SH-SY5Y (cell line): ENCODE measurements at regions not wholly inside any gene's neighbourhood (a gene's known extent, or its start where the extent isn't known, plus 50 kb on each side); places are given as distances from the start of the nearest gene placed in this dataset.

Experiments
- GATA2 ChIP-seq: IDR thresholded peaks from 2 replicates; pipeline ENCODE4 v1.6.1; 2011; ENCODE audit warnings: mild to moderate bottlenecking, low read depth, low read length
- GATA3 ChIP-seq: IDR thresholded peaks from 2 replicates; pipeline ENCODE4 v1.6.1; 2011; ENCODE audit warnings: low read depth, mild to moderate bottlenecking, low read length, moderate library complexity

DNA sequence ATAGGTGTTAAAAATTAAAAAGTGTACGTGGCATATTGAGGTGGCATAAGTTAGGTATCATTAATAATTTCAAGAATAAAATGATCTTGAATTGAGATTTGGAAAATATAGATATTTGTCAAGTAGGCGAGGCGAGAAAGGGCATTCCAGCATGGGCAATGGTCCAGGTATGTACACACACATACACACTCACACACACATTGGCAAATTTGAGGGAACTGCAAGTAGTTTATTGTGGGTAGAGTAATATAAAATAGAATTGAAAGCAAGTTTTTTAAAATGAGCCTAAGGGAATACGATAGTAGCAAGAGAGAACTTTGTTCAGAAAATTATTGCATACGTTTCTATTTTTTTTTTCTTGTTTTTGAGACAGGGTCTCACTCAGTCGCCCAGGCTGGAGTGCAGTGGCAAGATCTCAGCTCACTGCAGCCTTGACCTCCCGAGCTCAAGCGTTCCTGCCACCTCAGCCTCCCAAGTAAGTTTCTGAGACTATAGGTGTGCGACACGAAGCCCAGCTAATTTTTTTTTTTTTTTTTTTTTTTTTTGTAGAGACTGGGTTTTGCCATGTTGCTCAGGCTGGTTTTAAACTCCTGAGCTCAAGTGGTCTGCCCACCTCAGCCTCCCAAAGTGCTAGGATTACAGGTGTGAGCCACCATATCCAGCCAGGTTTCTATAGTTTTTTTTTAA lies 96.7 kb upstream of the SLC39A10 start:
- no peak for TF ChIP-seq GATA2
- TF ChIP-seq GATA3, result no peak

DNA sequence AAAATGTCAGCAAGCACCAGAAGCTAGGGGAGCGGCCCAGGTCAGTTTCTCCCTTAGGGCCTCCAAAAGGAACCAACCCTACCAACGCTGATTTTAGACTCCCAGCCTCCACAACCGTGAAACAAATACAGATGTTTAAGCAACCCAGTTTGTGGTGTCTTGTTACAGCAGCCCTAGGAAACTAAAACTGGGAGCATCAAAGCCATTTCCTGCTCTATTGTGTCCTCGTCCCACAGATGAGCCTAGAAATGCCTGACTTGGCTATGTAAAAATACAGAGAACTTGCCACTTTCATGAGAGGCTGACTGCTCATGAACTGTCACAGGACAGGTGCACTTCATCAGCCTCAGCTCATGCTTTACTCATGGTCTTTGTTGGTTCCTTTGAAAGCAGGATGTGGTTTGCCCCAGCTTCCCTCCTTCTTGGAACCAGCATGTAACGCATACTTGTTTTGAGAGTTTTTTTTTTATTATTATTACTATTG lies 97.6 kb upstream of the SLC39A10 start:
- TF ChIP-seq GATA3, result no peak
- no peak for TF ChIP-seq GATA2

DNA sequence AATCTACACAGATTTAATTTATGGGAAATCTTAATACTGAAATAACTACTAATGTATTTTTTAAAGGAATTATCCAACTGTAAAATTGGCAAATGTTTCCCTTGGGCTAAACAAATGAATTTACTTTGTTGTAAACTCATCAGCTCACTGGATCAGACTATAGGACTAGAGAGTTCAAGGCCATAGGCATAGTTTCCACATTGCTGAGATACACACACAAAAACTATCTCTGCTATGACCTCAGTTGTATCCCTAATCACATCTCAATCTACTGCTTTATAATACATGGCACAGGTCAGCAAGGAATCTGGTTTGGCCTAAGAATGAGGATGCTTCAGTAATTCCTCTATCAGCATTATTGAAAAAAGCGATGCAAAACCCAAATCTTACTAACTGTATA lies 101.1 kb upstream of the SLC39A10 start:
- TF ChIP-seq GATA3, result no peak
- no peak for TF ChIP-seq GATA2

DNA sequence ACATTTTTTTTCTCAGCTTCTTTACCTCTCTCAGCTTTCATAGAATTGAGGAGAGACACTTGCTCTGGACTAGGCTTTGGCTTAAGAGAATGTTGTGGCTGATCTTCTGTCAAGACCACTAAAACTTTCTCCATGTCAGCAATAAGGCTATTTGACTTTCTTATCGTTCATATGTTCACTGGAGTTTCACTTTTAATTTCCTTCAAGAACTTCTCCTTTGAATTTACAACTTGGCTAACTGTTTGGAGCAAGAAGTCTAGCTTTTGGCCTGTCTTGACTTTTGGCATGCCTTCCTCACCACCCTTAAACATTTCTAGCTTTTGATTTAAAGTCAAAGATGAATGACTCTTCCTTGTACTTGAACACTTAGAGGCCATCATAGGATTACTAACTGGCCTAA lies 104.4 kb upstream of the SLC39A10 start:
- TF ChIP-seq GATA2 (no peak), GATA3 (no peak)

DNA sequence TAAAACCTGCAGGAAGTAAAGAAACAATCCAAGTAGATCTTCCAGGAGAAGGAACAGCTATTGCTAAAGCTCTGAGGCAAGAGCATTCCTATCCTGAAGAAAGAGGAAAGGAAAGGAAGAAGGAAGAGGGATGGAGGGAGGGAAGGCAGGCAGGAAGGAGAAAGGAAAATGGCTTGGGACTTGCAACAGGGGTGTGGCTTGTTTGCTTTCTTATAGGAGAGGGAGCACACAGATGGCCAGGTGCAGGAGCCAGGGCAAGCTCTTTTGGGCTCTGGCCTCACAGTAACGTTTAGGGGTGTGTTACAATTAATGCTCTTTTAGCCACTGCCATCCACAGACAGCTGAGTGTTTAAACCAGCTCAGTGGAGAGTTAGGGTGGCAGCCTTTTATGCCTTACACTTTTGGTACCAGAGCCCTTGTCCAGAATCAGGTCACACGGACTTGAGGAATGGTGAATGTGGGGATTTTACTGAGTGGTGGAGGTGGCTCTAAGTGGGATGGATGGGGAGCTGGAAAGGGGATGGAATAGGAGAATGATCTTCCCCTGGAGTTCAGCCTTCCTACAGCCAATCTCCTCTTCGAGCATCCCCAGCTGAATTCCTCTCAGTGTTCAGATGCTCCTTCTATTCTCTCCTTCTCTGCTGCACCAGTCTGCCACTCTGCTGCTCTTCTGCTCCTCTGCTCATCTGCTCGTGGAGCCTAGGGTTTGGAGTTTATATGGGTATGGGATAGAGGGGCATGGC lies 108.7 kb upstream of the SLC39A10 start:
- TF ChIP-seq GATA3 (no peak), GATA2 (no peak)

DNA sequence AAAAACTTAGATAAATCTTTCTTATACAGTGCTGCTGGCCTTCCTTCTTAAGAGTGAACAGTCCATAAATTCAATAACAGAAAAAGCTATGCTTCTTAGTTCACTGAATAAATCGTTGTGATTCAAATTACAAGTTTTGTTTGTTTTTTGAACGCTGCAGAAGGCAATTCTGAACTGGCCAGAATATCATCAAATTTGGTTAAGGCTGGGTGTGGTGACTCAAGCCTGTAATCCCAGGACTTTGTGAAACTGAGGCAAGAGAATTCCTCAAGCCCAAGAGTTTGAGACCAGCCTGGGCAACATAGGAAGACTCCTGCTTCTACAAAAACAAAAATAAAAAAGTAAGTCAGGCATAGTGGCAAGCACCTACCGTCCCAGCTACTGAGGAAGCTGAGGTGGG lies 111.2 kb upstream of the SLC39A10 start:
- TF ChIP-seq GATA3, result no peak

DNA sequence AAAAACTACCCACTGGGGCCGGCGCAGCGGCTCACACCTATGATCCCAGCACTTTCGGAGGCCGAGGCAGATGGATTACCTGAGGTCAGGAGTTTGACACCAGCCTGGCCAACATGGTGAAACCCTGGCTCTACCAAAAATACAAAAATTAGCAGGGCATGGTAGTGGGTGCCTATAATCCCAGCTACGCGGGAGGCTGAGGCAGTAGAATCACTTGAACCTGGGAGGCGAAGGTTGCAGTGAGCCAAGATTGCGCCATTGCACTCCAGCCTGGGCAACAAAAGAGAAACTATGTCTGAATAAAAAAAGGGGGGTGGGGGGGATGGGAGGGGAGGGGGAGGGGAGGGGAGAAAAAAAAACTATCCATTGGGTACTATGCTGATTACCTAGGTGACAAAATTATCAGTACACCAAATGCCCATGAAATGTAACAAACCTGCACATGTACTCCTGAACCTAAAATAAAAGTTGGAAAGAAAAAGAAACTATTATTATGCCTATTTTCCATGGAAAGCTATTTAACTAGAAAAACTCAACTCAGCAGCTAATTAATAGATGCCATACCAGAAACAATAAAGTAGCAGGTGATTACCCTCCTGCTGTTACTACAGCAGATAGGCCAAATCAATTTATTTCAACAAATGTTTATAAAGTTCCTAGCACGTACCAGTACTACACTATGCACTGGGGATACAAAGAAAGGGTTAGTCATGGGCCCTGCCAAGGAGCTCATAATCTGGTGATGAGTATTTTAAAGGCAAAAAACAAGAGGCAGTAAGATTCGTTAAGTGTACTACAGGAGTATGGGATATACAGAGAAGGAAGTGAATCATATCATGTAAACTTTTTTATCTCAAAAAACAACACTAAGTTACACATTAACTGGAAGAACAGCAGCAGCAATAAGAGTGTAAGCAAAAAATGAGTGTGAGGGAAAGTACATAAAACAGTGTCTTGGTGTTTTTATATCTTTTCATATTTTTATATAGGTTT lies 112.8 kb upstream of the SLC39A10 start:
- TF ChIP-seq GATA3 (no peak), GATA2 (no peak)

DNA sequence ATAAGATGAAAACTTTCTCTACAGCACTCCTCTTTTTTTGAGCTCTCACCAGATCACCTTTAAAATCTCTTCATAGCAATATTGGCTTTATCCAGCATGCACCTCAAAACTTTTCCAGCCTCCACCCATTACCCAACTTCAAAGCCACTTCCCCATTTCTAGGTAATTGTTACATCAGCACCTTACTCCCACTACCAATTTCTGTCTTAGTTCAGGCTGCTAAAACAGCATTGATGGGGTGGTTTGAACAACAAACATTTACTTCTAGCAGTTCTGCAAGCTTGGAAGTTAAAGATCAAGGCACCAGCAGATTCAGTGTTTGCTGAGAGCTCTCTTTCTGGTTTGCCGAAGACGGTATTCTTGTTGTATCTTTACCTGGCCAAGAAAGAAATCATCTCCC lies 114.0 kb upstream of the SLC39A10 start:
- TF ChIP-seq GATA2 (no peak), GATA3 (no peak)

DNA sequence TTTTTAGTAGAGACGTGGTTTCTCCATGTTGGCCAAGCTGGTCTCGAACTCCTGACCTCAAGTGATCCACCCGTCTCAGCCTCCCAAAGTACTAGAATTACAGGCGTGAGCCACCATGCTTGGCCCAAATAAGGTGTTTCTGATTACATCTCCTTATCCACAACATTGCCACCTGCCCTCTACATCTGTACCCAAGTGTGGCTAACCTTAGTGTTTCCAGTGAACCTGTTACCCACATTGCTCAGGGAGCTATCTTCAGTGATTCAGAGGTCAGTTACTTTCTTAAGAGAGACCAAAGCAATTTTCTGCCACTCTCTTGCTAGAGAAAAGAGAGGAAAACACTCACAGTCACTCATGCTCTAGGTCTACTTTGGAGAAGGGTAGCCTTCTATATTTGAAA lies 115.0 kb upstream of the SLC39A10 start:
- TF ChIP-seq GATA3 (no peak), GATA2 (no peak)

DNA sequence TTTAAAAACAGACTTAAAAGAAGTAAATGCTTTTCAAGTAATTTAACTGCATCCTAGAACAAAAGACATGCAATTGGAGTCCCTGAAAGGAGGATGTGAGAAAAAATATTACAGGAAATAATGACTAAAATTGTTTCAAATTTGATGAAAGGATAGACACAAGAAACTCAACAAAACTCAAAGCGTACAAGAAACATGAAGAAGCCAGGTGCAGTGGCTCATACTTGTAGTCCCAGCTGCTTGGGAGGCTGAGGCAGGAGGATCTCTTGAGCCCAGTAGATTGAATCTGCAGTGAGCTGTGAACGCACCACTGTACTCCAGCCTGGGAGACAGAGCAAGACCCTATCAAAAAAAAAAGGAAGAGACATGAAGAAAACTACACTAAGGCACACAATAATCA lies 118.1 kb upstream of the SLC39A10 start:
- no peak for TF ChIP-seq GATA3
- no peak for TF ChIP-seq GATA2

DNA sequence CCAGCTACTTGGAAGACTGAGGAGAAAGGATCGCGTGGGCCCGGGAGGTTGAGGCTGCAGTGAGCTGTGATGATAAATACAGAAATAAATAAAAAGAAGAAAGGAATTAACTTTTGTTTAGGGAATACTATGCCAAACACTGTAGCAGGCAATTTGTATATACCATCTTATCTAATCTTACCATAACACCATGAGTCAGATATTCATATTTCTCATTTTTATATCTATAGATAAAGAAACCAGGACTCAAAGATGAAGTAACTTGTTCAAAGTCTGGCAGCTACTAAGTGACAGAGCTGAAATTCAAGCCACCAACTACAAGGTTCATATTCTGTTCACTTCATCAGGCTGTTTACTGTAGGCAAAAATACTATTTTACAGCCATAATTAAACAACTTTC lies 119.2 kb upstream of the SLC39A10 start:
- TF ChIP-seq GATA3, result no peak
- no peak for TF ChIP-seq GATA2

DNA sequence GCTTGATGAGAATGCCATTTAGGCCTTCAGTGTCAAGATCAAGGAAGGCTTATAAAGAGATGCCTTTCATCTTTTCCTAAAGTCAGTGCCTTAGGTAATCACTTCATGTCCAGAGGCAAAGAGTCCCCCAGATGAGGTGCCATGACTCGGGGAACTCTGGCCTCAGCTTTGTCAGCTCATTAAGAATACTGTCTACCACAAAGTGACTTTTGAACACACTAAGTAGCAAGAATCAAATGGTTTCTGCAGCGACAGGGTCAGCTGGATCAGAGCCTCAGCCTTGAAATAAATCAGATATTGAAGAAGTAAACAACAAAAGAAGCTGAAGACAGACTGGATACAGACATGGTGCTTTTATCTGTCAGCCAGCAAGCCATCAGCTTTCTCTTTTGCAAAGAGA lies 120.1 kb upstream of the SLC39A10 start:
- TF ChIP-seq GATA3 (no peak), GATA2 (no peak)

DNA sequence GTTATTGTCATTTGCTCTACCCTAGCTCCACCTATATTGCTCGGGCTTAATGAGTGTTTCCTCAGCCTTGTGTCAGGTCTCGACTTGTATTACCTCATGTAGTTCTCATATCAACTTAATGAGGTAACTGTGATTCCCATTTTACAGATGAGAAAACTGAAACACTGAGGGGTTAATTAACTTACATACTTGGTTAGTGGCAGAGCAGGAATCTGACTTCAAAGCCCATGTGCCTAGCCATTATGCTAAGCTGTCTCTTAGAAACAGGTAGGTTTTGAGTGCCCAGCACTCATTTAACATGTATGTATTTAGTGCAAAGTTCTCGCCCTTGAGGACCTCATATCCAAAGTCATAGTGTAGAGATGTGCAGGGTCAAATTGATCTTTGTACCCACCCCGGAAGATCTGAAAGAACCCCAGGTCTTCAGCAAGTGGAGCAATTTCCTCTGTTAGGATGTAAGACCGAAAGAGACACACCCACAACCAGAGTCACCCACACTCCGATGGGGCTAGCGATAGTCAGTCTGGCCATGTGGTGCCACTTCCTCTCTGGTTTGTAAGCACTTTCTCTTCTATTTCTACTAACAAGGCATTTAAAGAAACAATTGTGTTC lies 121.0 kb upstream of the SLC39A10 start:
- no peak for TF ChIP-seq GATA2
- no peak for TF ChIP-seq GATA3

DNA sequence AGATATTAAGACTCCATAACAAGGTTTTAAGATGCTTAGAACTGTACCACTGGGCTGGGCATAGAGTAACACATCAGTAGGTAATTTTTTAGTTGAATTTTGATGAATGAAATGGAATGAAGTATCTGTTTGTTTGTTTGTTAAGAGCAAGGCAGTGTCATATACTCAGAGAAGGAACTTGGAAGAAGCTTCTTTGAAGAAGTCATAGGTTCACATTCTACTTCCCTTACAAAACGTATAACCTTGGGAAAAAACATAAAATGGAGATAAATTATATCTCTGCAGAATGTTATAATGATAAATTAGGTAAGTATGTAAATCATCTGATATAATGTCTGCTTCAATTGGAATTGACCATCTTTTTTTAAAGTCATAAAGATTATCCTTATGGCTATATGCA lies 122.1 kb upstream of the SLC39A10 start:
- TF ChIP-seq GATA2 (no peak), GATA3 (no peak)

DNA sequence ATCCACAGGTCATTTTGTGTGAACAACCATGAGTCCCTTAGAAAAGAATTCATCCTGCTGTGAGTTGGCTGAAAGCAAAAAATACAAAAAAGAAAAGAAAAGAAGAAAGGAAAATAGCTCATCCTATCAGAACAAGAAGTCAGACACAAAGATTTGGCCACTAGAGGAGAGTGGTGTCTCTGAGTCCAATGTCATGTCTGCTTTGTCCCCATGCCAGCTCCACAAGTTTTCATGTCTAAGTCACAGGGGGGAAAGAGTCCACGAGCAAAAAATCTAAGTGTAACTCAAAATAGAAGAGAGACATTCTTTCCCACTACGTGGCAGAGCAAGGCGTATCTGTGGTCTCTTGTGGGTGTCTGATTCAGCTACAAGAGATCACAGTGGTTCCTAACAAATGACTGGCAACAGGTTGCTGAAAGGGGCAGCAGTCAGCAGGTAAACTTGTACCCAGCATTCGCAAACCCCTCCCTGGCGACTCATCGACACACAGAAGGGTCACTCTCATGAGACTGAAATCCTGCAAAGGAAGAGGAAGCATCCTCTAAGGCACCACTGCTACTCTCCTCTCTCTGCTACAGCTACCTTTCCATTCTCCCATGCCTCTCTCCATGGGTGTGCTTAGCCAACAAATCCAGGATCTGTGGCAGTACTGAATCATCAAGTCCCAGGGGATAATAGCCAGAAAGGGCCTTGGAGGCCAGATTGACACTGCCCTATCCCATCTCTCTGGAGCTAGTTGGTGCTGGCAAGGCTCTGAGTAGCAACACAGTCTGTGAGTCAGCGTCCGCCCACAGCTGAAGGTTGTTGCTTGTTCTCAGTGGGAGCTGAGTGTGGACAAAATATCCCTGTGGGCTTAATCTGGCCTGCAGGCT lies 123.0 kb upstream of the SLC39A10 start:
- no peak for TF ChIP-seq GATA2
- TF ChIP-seq GATA3, result no peak
